ENCODE measurements at regions not wholly inside any gene's neighbourhood (a gene's known extent, or its start where the extent isn't known, plus 50 kb on each side); places are given as distances from the start of the nearest gene placed in this dataset.

DNA sequence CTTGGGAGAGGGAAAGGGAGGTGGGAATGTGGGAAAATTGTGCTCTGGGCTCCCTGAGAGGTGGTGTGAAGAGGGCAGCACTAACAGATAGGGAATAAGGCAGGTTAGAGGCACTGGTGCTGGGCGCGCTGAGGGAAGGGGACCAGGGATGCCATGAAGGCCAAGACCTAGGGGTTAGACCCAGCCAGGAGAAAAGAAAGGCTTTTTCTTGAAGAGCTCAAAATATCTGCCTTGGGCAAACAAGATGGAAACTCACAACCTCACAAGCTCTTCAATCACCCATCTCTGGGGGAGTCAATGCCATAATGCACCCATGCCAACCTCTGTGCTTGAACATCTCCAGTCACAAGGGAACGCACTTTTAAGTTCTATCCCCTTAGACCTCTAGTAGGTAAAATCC, 363.6 kb upstream of the CHD6 start:
- no peaks in the 10 kb centered on the region for H3K27me3 Mint-ChIP-seq

DNA sequence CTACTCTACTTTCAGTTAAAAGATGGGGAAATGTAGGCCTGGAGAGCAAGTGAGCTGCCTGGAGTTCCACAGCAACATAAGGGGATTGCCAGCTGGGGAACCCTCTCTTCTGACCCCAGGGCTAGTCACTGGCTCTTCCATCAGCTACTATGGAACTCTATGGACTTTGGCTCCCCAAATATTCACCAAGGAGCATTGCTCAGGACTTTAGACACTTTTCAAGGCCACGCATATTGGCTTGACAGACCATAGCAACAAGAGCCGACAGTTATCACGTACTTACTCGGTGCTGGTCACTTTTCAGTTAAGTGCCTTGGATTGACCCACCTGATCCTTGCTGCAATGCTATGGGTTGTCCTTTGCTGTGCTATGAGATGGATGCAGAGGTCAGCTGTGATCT, 360.7 kb upstream of the CHD6 start:
- CTCF ChIA-PET, result no interaction called here
- no peak overlapping the region for H3K27ac Mint-ChIP-seq
- DNase-seq, result no peak
- H3K36me3 Mint-ChIP-seq (ENCODE audit: low read depth), result no peaks in the 10 kb centered on the region
- no peak overlapping the region for H3K4me3 Mint-ChIP-seq
- H3K4me1 Mint-ChIP-seq, result no peaks in the 10 kb centered on the region
- no peaks in the 10 kb centered on the region for H3K27me3 Mint-ChIP-seq
- H3K9me3 Mint-ChIP-seq, result peaks cover 4% of the 10 kb centered on the region
- POLR2A ChIA-PET, result no interaction called here

More for the DNA sequence above, 363.6 kb upstream of the CHD6 start:
- no peaks in the 10 kb centered on the region for H3K36me3 Mint-ChIP-seq (ENCODE audit: low read depth)
- CTCF ChIA-PET, result no interaction called here
- DNase-seq, result no peak
- H3K4me1 Mint-ChIP-seq, result no peaks in the 10 kb centered on the region
- peaks cover 3% of the 10 kb centered on the region for H3K9me3 Mint-ChIP-seq
- no peak overlapping the region for H3K27ac Mint-ChIP-seq
- no peak overlapping the region for H3K4me3 Mint-ChIP-seq
- POLR2A ChIA-PET, result no interaction called here

DNA sequence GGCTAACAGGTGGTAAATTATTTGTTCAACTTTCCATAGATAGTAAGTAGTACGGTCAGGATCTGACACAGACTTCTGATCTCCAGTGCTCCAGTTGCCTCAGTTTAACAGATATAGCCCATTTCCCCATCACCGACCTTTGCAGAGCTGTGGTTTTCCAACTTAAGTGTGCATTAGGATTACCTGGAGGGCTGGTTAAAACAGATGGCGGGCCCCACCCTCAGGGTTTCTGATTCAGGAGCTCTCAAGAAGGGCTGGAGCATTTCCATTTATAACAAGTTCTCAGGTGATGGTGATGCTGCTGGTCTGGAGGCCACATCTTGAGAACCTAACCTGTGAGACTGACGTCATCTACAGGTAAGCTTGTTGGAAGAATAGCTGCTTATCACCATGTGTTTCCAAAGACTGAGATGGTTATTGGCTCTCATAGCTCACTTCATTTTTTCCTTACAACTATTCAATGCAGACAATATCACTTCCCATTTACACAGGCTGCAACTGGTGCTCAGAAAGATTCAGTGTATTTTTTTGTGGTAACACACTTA, 360.1 kb upstream of the CHD6 start:
- ChIA-PET POLR2A (no interaction called here), CTCF (no interaction called here)
- Mint-ChIP-seq H3K4me1 (no peaks in the 10 kb centered on the region), H3K9me3 (peaks cover 4% of the 10 kb centered on the region), H3K27ac (no peak overlapping the region), H3K36me3 (ENCODE audit: low read depth) (no peaks in the 10 kb centered on the region), H3K4me3 (no peak overlapping the region), H3K27me3 (no peaks in the 10 kb centered on the region)
- no peak for DNase-seq

DNA sequence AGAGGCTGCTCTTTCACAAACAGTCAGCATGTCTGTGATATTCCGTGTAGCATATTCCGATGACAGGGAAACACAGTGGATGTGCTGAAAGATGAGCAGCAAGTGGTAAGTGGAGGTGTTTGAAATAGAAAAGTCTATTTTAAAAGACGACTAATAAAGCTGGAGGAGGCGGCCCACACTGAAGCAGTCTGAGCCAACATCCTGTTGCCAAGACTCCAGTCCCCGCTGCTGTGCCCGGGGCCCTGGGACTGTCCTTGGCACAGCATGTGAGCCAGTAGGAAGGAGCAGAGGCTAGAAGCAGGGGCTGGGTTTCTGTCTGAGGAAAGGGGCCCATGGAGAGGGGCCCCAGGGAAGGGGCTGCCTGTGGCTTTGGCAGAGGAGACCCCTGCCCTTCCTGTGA, 351.5 kb upstream of the CHD6 start:
- DNase-seq, result no peak
- ChIA-PET CTCF (no interaction called here), POLR2A (no interaction called here)
- peaks cover 7% of the 10 kb centered on the region for H3K9me3 Mint-ChIP-seq
- no peak overlapping the region for H3K4me3 Mint-ChIP-seq
- H3K27me3 Mint-ChIP-seq, result no peaks in the 10 kb centered on the region
- no peaks in the 10 kb centered on the region for H3K4me1 Mint-ChIP-seq
- no peaks in the 10 kb centered on the region for H3K36me3 Mint-ChIP-seq (ENCODE audit: low read depth)
- H3K27ac Mint-ChIP-seq, result no peak overlapping the region

DNA sequence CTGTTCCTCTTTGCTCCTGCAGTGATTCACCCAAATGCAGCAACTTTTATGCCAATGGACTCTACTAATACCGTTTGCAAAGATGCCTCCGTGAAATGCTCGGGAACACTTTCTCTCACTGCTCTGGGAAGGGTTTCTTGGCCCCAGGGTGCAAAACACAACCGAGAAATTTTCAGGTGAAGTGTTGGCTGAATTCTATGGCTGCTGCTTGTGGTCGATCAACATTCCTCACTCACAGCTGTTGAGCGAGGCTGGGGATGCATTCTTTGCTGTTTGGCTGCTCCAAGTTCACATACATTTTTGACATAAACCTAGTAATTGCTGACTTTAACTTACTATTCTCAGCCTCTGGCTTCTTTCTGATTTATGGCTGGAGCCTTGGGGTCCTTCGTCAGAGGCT, 342.0 kb upstream of the CHD6 start:
- Mint-ChIP-seq H3K27me3 (no peaks in the 10 kb centered on the region), H3K27ac (no peak overlapping the region), H3K36me3 (ENCODE audit: low read depth) (no peaks in the 10 kb centered on the region), H3K9me3 (peaks cover 2% of the 10 kb centered on the region), H3K4me1 (no peaks in the 10 kb centered on the region), H3K4me3 (no peak overlapping the region)
- POLR2A ChIA-PET, result no interaction called here
- CTCF ChIA-PET, result no interaction called here
- DNase-seq, result no peak

DNA sequence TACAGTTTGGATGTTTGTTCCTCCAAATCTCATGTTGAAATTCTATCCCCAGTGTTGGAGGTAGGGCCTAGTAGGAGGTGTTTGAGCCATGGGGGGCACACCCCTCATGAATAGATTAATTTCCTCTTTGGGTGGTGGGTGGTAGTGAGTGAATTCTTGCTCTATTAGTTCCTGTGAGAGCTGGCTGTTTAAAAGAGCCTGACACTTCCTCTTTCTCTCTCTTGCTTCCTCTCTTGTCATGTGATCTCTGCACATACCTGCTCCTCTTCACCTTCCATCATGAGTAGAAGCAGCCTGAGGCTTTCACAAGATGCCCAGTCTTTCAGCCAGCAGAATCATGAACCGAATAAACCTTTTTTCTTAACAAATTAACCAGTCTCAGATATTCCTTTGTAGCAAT, 340.2 kb upstream of the CHD6 start:
- no peaks in the 10 kb centered on the region for H3K27me3 Mint-ChIP-seq
- no peak overlapping the region for H3K4me3 Mint-ChIP-seq
- no peaks in the 10 kb centered on the region for H3K36me3 Mint-ChIP-seq (ENCODE audit: low read depth)
- no peaks in the 10 kb centered on the region for H3K4me1 Mint-ChIP-seq
- no peaks in the 10 kb centered on the region for H3K9me3 Mint-ChIP-seq
- ChIA-PET CTCF (no interaction called here), POLR2A (no interaction called here)
- H3K27ac Mint-ChIP-seq, result no peak overlapping the region
- DNase-seq, result no peak

DNA sequence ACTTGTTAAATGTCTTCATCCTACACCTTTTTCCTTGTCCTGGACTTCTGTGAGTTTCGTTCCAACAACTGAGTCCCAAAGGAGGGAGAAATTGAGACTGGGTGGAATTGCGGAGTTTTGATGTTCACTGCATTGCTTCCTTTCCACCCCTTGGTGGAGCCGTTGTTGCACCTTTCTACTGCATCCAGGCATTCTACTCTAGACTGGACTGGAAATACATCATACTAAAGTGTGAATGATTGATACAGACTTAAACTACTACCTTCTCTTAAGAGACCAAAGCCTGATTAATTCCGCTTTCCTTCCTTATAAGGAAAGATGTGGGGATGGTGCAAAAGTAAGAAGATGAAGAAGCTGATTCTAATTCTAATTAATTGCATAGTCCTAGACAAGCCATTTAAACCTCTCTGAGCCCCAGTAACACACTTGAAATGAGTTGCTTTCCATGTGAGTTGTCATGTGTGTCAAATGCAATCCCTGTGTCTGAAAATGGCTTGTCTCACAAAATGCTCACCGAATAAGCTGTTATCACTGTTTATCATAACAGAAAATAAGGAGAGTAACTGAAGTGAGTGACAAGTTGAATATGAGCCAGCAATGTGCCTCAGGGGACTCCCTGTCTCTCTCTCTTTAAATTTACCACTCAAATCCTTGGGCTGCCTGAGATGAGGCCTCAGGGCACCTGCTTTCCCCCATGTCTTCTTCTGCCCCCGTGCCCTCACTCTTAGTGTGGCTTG, 338.3 kb upstream of the CHD6 start:
- DNase-seq, result no peak
- no peaks in the 10 kb centered on the region for H3K36me3 Mint-ChIP-seq (ENCODE audit: low read depth)

DNA sequence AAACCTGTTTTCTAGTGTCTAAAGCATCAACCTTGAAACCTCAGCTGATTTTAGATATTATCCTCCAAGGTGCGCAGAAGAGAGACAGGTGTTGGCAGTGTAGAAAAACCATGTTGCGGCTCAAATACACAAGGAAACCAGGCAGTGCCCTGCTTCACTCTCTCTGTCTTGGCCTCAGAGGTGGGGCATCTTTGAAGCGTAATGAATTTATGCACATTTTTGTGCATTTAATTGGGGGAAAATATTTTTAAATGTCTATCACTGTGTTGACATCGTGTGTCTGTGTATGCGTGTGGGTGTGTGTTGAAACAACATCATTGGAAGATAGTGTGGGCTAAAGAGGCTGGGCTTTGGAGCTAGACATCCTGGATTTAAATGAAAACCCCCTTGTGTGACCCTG, 334.0 kb upstream of the CHD6 start:
- Mint-ChIP-seq H3K9me3 (peaks cover 2% of the 10 kb centered on the region), H3K4me3 (no peak overlapping the region), H3K27ac (no peak overlapping the region), H3K27me3 (no peaks in the 10 kb centered on the region), H3K36me3 (ENCODE audit: low read depth) (no peaks in the 10 kb centered on the region), H3K4me1 (no peaks in the 10 kb centered on the region)
- no peak for DNase-seq
- ChIA-PET POLR2A (no interaction called here), CTCF (no interaction called here)

More for the DNA sequence above, 338.3 kb upstream of the CHD6 start:
- Mint-ChIP-seq H3K27me3 (no peaks in the 10 kb centered on the region), H3K4me1 (no peaks in the 10 kb centered on the region), H3K9me3 (no peaks in the 10 kb centered on the region), H3K4me3 (no peak overlapping the region), H3K27ac (no peak overlapping the region)
- ChIA-PET POLR2A (no interaction called here), CTCF (no interaction called here)

DNA sequence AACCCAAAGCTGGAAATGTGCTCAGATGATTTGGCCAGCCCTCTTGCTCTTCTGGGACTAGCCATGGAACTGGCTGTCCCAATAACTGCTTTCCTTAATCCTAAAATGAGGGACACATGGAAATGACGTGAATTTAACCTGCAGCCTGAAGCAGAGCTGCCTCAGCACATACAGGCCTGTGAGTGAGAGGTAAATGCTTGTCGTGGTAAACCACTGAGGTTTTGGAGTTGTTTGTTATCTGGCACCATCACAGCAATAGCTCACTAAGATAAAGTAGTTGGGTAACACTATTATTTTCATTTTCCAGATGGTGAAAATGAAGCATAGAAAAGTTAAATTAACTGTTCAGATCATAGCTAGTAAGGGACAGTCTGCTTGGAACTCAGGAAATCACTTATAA, 333.4 kb upstream of the CHD6 start:
- ChIA-PET CTCF (no interaction called here), POLR2A (no interaction called here)
- H3K4me3 Mint-ChIP-seq, result no peak overlapping the region
- H3K27me3 Mint-ChIP-seq, result no peaks in the 10 kb centered on the region
- H3K4me1 Mint-ChIP-seq, result no peaks in the 10 kb centered on the region
- no peak overlapping the region for H3K27ac Mint-ChIP-seq
- no peaks in the 10 kb centered on the region for H3K36me3 Mint-ChIP-seq (ENCODE audit: low read depth)
- no peak for DNase-seq
- peaks cover 2% of the 10 kb centered on the region for H3K9me3 Mint-ChIP-seq

DNA sequence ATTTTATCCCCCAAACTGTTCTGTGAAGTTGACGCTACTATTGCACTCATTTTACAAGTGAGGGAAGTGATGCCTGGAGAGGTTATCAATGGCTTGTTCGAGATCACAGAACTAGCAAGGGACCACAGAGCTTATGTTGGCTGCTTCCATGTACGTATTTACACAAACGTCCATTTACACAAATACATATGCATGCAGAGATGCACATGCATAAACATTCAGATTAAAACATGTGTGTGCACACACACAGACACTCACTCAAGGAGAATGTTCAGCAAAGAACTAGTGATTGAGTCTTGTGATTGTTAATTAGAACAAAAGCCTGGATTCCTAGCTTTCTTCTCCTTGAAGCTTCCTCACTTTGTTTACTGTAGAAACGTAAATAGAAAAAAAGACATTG, 321.5 kb upstream of the CHD6 start:
- no peak overlapping the region for H3K4me3 Mint-ChIP-seq
- no peaks in the 10 kb centered on the region for H3K4me1 Mint-ChIP-seq
- no peak for DNase-seq
- no peak overlapping the region for H3K27ac Mint-ChIP-seq
- H3K36me3 Mint-ChIP-seq (ENCODE audit: low read depth), result no peaks in the 10 kb centered on the region
- H3K27me3 Mint-ChIP-seq, result no peaks in the 10 kb centered on the region
- POLR2A ChIA-PET, result no interaction called here
- H3K9me3 Mint-ChIP-seq, result peaks cover 3% of the 10 kb centered on the region
- CTCF ChIA-PET, result no interaction called here

DNA sequence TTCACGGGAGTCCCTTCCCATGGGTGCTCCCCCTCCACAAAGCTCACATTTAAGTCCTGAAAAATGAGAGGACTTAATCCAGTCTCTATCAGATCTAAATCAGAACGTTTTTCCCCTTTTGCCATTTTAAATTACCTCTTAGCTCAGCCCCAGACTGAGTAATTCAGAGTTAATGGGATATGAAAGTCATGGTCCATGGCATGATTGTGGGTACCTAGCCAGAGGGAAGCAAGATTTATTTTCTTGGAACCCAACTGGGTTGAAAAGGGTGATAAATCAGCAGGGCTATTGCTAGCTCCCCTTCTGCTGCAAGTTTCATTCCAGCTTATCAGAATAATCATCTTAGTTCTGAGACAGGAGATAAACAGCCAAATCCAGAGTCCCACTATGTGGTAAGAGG, 320.2 kb upstream of the CHD6 start:
- no peaks in the 10 kb centered on the region for H3K36me3 Mint-ChIP-seq (ENCODE audit: low read depth)
- H3K27me3 Mint-ChIP-seq, result no peaks in the 10 kb centered on the region
- ChIA-PET POLR2A (no interaction called here), CTCF (no interaction called here)
- peaks cover 3% of the 10 kb centered on the region for H3K9me3 Mint-ChIP-seq
- no peaks in the 10 kb centered on the region for H3K4me1 Mint-ChIP-seq
- no peak overlapping the region for H3K27ac Mint-ChIP-seq
- DNase-seq, result no peak
- no peak overlapping the region for H3K4me3 Mint-ChIP-seq

DNA sequence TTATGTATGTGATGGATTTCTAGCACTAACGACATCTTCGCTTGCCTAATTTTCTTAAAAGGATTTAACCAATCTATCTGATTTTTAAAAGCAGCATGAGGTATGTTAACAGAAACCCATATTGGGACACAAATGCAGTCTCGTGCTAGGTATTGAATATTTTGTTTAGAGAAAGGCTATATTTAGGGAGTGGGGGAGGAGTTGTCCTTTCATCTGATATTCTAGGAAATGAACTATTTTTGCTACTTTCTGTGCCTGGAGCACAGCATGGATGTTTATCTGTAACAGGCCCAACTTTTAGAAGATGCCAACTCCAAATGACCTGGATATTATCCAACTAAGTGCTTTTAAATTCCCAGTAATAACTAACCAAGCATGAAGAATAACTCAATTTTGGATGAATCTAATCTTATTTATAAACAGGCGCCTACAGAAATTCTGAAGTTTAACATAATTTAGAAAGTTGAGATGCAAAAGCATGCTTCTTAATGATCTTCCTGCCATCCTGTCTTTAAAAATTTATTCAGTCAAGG, 317.1 kb upstream of the CHD6 start:
- Mint-ChIP-seq H3K9me3 (peaks cover 4% of the 10 kb centered on the region), H3K36me3 (ENCODE audit: low read depth) (no peaks in the 10 kb centered on the region), H3K4me1 (no peaks in the 10 kb centered on the region), H3K4me3 (no peak overlapping the region), H3K27ac (no peak overlapping the region), H3K27me3 (no peaks in the 10 kb centered on the region)
- ChIA-PET CTCF (no interaction called here), POLR2A (no interaction called here)
- DNase-seq, result no peak

DNA sequence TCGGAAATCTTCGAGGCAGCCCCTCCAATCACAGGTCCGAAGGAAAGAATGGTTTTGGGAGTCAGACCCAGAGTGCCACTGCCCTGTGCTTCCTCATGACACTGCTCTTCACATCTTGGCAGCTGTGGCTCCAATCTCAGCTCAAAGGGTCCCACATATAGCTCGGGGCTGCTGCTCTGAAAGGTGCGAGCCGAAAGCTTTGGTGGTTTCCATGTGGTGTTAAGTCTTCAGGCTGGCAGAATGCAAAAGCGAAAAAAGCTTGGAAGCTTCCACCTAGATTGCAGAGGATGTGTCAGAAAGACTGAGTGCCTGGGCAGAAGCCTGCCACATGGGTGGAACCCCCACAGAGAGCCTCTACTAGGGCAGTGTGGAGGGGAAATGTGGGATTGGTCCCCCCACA, 314.3 kb upstream of the CHD6 start:
- no peak for DNase-seq
- Mint-ChIP-seq H3K4me1 (no peaks in the 10 kb centered on the region), H3K27me3 (no peaks in the 10 kb centered on the region), H3K9me3 (peaks cover 4% of the 10 kb centered on the region), H3K36me3 (ENCODE audit: low read depth) (no peaks in the 10 kb centered on the region), H3K27ac (no peak overlapping the region), H3K4me3 (no peak overlapping the region)
- ChIA-PET POLR2A (no interaction called here), CTCF (no interaction called here)

DNA sequence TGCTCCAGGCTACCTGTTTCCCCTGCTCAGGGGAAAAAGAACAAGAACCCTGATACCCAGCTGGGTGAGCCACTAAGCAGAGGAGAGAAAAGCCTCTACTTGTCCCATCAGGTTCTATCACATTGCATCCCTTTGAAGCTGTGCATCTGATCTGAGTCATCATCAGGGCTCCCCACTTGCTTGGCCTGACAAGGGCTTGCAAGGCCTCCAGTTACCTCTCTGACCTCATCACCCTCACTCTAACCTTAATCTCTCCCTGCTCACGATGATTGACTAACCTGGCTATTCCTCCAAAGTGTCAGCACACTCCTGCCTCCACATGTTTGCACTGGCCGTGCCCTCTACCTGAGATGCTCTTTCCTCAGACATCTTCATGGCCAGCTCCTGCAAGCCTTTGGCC, 309.5 kb upstream of the CHD6 start:
- ChIA-PET POLR2A (no interaction called here), CTCF (no interaction called here)
- Mint-ChIP-seq H3K9me3 (peaks cover 2% of the 10 kb centered on the region), H3K4me3 (no peak overlapping the region), H3K27ac (no peak overlapping the region), H3K4me1 (no peaks in the 10 kb centered on the region), H3K27me3 (no peaks in the 10 kb centered on the region), H3K36me3 (ENCODE audit: low read depth) (no peaks in the 10 kb centered on the region)
- DNase-seq, result no peak
